Epithelial cell of proximal tubule (primary cell): ENCODE measurements at regions not wholly inside any gene's neighbourhood (a gene's known extent, or its start where the extent isn't known, plus 50 kb on each side); places are given as distances from the start of the nearest gene placed in this dataset.

ENCODE experiments used
- DNase-seq: peaks from one replicate; pipeline ENCODE4 v3.0.0-alpha.2; 2011; ENCODE audit warnings: low read depth
- H3K4me3 ChIP-seq: 2 replicates; pipeline ENCODE4 v1.5.1; 2011; ENCODE audit warnings: low read depth, mild to moderate bottlenecking, low read length
- CTCF ChIP-seq: conservative IDR thresholded peaks from 2 replicates; pipeline ENCODE4 v1.5.1; 2012; ENCODE audit warnings: low read depth, mild to moderate bottlenecking, low read length

DNA sequence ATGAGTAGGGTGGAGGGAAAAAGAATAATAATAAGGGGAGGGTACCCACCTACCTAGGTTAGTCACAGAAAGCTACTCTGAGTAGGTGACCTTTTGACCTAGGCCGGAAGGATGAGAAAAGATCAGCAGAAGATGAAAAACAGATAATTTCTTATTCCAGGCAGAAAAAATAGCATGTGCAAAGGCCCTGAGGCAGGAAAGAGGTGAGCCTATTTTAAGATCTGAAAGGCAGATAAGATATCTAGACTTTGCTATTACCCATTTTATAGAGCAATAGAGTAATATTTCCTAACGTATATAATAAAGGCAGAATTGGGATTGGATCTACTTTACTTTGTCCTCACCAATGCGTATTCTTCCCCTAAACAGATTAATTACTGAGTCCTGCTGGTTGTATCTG lies 393.9 kb upstream of the MPDZ start:
- no peak for DNase-seq
- TF ChIP-seq CTCF: no peak
- H3K4me3 ChIP-seq: no peak overlapping the region

GRCh38 chr9:13665418-13666066 lies 386.1 kb upstream of the MPDZ start:
- no peak for TF ChIP-seq CTCF

DNA sequence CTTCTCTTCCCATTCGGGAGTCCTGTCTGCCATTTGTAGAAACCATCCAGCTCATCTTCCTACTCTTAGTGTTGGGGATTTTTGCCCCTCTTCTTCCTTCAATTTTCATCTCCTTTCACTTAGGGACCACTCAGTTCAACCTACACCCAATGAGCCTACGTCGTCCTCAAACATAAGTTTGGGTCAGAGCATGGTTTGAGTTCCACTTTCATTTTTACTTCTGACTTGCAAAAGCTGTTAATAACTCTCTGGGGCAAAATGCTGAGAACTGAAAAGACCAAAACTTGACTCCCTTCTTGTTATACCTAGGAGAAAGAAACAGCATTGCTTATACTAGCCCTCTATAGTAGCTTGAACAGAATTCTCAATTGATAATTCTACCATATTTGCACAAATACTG lies 381.5 kb upstream of the MPDZ start:
- DNase-seq: no peak
- TF ChIP-seq CTCF: no peak
- no peak overlapping the region for H3K4me3 ChIP-seq

More at GRCh38 chr9:13665418-13666066, 386.1 kb upstream of the MPDZ start:
- no peak overlapping the region for H3K4me3 ChIP-seq
- DNase-seq: no peak

- DNase-seq: no peak
- no peak for TF ChIP-seq CTCF
- H3K4me3 ChIP-seq: no peak overlapping the region
Observed at GRCh38 chr9:13651969-13652663, 372.6 kb upstream of the MPDZ start.

DNA sequence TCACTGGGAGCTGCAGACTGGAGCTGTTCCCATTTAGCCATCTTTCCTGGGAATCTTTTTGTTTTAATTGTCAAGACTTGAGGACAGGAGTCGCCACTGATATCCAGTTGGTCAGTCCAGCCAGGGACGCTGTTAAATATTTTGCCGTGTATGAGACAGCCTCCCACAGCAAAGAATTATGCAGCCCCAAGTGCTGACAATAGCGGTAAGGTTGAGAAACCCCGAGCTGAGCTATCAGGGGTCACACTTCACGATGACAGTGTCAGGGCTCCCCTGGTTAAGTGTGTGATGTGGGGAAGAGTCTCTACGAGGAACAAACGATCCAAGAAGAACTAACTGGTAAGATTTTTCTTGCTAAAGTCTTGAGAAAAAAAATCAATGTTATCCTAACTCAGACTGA lies 372.0 kb upstream of the MPDZ start:
- DNase-seq: no peak
- TF ChIP-seq CTCF: no peak
- H3K4me3 ChIP-seq: no peak overlapping the region

GRCh38 chr9:13648676-13649075 lies 369.2 kb upstream of the MPDZ start:
- H3K4me3 ChIP-seq: no peak overlapping the region
- no peak for DNase-seq
- TF ChIP-seq CTCF: no peak

GRCh38 chr9:13648068-13648467 lies 368.6 kb upstream of the MPDZ start:
- TF ChIP-seq CTCF: no peak
- DNase-seq: no peak
- no peak overlapping the region for H3K4me3 ChIP-seq
